A549 (cell line): ENCODE measurements at regions not wholly inside any gene's neighbourhood (a gene's known extent, or its start where the extent isn't known, plus 50 kb on each side); places are given as distances from the start of the nearest gene placed in this dataset.

Experiments
- CBX8 ChIP-seq: fragments of 200-600 bp; sonication (generic); IDR thresholded peaks from 2 replicates; pipeline ENCODE4 v1.6.1; 2016
- EHMT2 ChIP-seq: fragments of 200-600 bp; sonication (generic); IDR thresholded peaks from 2 replicates; pipeline ENCODE4 v1.6.1; 2016; ENCODE audit warnings: antibody characterized with exemption, low read depth, mild to moderate bottlenecking, moderate library complexity
- ELK1 ChIP-seq: fragments of 150-350 bp; IDR thresholded peaks from 2 replicates; pipeline ENCODE4 v1.6.1; 2014; ENCODE audit warnings: low read depth, mild to moderate bottlenecking, low read length
- EP300 ChIP-seq, 2 experiments: fragments of >200 bp; sonication (Bioruptor Twin); formaldehyde crosslinking; IDR thresholded peaks; 2 replicates in 1 of 2; 3 replicates in 1 of 2; pipeline ENCODE4 v1.6.1; 2016 to 2017
- HMGXB4 ChIP-seq: fragments of 250-450 bp; sonication (Bioruptor Pico); IDR thresholded peaks from 2 replicates; pipeline ENCODE4 v1.5.0; 2021; ENCODE audit warnings: mild to moderate bottlenecking, moderate library complexity, borderline replicate concordance
- JUNB ChIP-seq: fragments of >200 bp; sonication (Bioruptor Twin); formaldehyde crosslinking; IDR thresholded peaks from 2 replicates; pipeline ENCODE4 v1.6.1; 2016
- POLR2A ChIP-seq: IDR thresholded peaks from 2 replicates; pipeline ENCODE4 v1.6.1; 2012; ENCODE audit warnings: mild to moderate bottlenecking, low read length
- RCOR1 ChIP-seq: fragments of 150-350 bp; IDR thresholded peaks from 2 replicates; pipeline ENCODE4 v1.6.1; 2014; ENCODE audit warnings: antibody characterized with exemption, low read length, low read depth
- TFCP2L1 ChIP-seq: fragments of 250-450 bp; sonication (Bioruptor Pico); IDR thresholded peaks from 2 replicates; pipeline ENCODE4 v1.5.0; 2021; ENCODE audit warnings: mild to moderate bottlenecking
- TF ChIP-seq, protein P1 (sequence below): fragments of >200 bp; sonication (Bioruptor Twin); formaldehyde crosslinking; IDR thresholded peaks from 3 replicates; pipeline ENCODE4 v1.5.1; 2016

- TF ChIP-seq ELK1, result no peak
- TF ChIP-seq, protein P1, sequence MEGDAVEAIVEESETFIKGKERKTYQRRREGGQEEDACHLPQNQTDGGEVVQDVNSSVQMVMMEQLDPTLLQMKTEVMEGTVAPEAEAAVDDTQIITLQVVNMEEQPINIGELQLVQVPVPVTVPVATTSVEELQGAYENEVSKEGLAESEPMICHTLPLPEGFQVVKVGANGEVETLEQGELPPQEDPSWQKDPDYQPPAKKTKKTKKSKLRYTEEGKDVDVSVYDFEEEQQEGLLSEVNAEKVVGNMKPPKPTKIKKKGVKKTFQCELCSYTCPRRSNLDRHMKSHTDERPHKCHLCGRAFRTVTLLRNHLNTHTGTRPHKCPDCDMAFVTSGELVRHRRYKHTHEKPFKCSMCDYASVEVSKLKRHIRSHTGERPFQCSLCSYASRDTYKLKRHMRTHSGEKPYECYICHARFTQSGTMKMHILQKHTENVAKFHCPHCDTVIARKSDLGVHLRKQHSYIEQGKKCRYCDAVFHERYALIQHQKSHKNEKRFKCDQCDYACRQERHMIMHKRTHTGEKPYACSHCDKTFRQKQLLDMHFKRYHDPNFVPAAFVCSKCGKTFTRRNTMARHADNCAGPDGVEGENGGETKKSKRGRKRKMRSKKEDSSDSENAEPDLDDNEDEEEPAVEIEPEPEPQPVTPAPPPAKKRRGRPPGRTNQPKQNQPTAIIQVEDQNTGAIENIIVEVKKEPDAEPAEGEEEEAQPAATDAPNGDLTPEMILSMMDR, result no peak
- TF ChIP-seq POLR2A, result no peak
- TF ChIP-seq EHMT2, result no peak
- TF ChIP-seq TFCP2L1 (CRISPR knock-in tag), result no peak
- no peak for TF ChIP-seq EP300 (IDR thresholded peaks at IDR 0.05)
- TF ChIP-seq RCOR1, result no peak
- TF ChIP-seq HMGXB4 (CRISPR knock-in tag), result no peak
- TF ChIP-seq JUNB, result no peak
- TF ChIP-seq CBX8, result no peak
Measured at GRCh38 chr18:75904416-75904815, 476.9 kb upstream of the SMIM21 start.
